ENCODE measurements at regions not wholly inside any gene's neighbourhood (a gene's known extent, or its start where the extent isn't known, plus 50 kb on each side); places are given as distances from the start of the nearest gene placed in this dataset.
"Not testable (repeated sequence)": the region's sequence is repeated elsewhere in the genome, so short reads cannot be mapped to it uniquely, and the experiment has no call there.

DNA sequence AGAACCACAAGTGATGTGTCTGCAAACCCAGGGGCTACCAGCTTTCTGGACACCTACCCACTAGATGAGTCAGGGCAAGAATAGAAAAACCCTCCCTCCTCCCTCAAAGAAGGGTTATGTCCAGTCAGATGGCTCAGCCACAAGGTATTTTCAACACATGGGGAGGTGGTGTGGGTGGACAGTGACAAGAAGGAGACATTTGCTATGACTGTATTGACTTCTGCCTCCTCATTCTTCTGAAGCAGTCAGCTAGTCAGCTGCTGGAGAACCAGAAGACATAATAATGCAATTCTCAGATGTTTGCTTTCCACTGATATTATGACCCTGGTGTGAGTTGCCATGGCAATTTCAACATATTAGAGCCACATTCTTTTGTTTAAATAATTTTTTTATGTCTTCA is 66.7 kb upstream of the GOLGA8B start:
- ATAC-seq, result no peak

GRCh38 chr15:34648294-34648631 is 64.8 kb upstream of the GOLGA8B start:
- ATAC-seq, result no peak

GRCh38 chr15:34647569-34648293 is 64.3 kb upstream of the GOLGA8B start:
- no peak for ATAC-seq

GRCh38 chr15:34646918-34647317 is 63.5 kb upstream of the GOLGA8B start:
- no peak for ATAC-seq

- ATAC-seq, result no peak
These were observed 61.4 kb upstream of the GOLGA8B start for GRCh38 chr15:34644851-34645250.

DNA sequence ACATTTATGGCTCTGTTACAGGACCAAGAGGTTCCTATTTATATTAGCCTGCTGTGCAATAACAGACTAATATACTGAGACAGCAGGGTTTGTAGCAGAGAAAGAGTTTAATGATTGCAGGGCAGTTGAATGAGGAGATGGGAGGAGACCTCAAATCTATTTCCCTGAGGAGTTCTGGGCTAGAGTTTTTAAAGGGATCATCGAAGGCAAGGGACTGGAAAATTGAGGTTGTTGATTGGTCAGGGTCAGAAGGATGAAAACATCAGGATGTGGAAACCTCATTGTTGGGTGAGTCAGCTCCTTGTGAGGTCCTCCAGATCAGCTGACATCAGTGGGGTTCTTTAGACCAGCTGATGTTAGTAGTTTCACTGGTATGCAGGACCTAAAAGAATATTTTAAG is 60.6 kb upstream of the GOLGA8B start:
- ATAC-seq, result no peak

GRCh38 chr15:34642247-34642646 is 58.8 kb upstream of the GOLGA8B start:
- ATAC-seq, result no peak

DNA sequence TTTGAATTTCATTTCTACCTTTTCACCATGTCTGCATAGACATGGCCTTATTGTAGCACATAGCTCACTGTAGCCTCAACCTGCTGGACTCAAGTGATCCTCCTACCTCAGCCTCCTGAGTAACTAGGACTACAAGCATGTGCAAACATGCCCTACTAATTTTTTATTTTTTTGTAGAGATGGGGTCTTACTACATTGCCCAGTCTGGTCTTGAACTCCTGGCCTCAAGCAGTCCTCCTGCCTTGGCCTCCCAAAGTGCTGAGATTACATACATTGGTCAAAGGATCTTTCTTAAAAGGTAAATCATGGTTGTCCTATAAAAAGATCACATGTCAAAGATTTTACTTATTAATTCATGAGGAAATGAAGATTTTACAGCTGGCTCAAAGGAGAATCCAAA is 57.2 kb upstream of the GOLGA8B start:
- no peak for ATAC-seq

- ATAC-seq, result no peak
These were observed 53.9 kb upstream of the GOLGA8B start for GRCh38 chr15:34637305-34637704.

- ATAC-seq, result not testable (repeated sequence)
These were observed 50.2 kb upstream of the GOLGA8B start for GRCh38 chr15:34633602-34634001.

All from esophagus mucosa (tissue), 1 donor.